Thyroid gland (tissue), 4 donors: ENCODE measurements at regions not wholly inside any gene's neighbourhood (a gene's known extent, or its start where the extent isn't known, plus 50 kb on each side); places are given as distances from the start of the nearest gene placed in this dataset.

Experiments used
- CTCF ChIP-seq, 6 experiments: fragments of 200-600 bp in 3 of 6; fragments of 450-650 bp in 3 of 6; sonication (generic) in 3 of 6; IDR thresholded peaks; one replicate each; pipeline ENCODE4 v1.5.1; 2016 to 2019; ENCODE audit warnings: antibody characterized with exemption in 6 of 6, mild to moderate bottlenecking in 2 of 6, inconsistent platforms in 1 of 6, moderate library complexity in 1 of 6
- POLR2A ChIP-seq, 2 donors: fragments of 450-650 bp; IDR thresholded peaks; one replicate each; pipeline ENCODE4 v1.6.1; 2017; ENCODE audit warnings: antibody characterized with exemption in 2 of 2, mild to moderate bottlenecking in 2 of 2, moderate library complexity in 1 of 2

GRCh38 chr18:71998547-71999097 lies 545.5 kb downstream of the CBLN2 start:
- TF ChIP-seq CTCF (IDR thresholded peaks at IDR 0.05) (no peak), POLR2A (IDR thresholded peaks at IDR 0.05) (no peak)
